ENCODE measurements at regions not wholly inside any gene's neighbourhood (a gene's known extent, or its start where the extent isn't known, plus 50 kb on each side); places are given as distances from the start of the nearest gene placed in this dataset.

DNA sequence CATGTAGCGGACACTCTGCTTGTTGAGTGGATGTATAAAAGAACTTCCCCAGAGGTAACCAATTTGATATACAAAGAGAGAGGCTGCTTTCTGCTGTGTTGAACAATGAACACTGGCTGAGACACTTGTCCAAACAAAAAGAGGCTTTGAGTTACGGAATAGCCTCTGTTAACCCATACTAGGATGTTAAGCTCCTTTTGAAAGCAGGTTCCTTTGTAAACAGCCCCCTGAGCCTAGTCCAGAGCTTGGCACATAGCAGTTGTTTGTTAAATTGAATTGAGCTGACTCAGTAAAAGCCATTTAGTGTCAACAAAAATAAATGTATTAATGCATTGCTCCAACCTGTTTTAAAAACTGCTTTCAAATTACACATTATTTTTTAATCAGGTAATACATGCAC lies 200.1 kb downstream of the MZT1 start:
- no peak for DNase-seq

GRCh38 chr13:72523593-72523992 lies 203.8 kb downstream of the MZT1 start:
- no peak for DNase-seq

DNA sequence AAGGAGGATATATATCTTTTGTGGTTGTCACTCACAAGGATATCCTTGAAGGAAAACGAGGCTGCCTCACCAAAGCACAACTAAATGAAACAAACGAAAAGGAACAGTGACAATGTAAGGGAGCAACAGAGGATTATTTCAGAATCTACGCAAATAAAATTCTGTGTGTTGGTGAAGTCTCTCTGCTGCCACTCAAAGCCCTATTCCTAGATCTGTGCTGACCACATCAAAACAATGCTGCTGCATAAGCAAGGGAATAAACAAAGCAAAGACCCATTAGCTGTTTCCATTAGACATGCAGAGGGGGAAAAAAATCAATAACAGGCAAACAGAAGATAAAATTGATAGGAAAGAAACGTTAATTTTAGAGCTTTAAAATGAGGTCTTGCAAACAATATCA lies 204.4 kb downstream of the MZT1 start:
- no peak for DNase-seq

GRCh38 chr13:72521940-72522661 lies 205.3 kb downstream of the MZT1 start:
- no peak for DNase-seq

GRCh38 chr13:72514146-72514545 lies 213.3 kb downstream of the MZT1 start:
- no peak for DNase-seq

- DNase-seq: no peak
Observed at GRCh38 chr13:72508392-72508791, 219.0 kb downstream of the MZT1 start.

- no peak for DNase-seq
Observed at GRCh38 chr13:72507416-72508199, 219.8 kb downstream of the MZT1 start.

DNA sequence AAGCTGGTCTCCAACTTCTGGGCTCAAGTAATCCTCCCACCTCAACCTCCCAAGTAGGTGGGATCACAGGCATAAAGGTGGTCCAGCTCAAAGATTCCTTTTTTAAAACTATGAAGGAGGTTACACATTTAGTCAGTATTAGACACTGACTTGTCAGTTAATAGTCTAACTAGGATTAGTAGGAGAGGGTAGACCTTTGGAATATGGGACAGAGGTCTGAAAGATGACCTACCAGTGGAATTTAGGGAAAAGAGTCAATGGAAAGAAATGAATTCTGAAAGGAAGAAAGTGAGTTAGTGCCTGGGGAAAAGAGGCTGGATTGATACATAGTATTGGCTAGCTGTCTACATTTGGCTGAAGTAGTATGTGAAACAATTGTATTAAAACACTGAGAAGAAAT lies 220.7 kb downstream of the MZT1 start:
- no peak for DNase-seq

- no peak for DNase-seq
Observed at GRCh38 chr13:72505376-72505775, 222.1 kb downstream of the MZT1 start.

DNA sequence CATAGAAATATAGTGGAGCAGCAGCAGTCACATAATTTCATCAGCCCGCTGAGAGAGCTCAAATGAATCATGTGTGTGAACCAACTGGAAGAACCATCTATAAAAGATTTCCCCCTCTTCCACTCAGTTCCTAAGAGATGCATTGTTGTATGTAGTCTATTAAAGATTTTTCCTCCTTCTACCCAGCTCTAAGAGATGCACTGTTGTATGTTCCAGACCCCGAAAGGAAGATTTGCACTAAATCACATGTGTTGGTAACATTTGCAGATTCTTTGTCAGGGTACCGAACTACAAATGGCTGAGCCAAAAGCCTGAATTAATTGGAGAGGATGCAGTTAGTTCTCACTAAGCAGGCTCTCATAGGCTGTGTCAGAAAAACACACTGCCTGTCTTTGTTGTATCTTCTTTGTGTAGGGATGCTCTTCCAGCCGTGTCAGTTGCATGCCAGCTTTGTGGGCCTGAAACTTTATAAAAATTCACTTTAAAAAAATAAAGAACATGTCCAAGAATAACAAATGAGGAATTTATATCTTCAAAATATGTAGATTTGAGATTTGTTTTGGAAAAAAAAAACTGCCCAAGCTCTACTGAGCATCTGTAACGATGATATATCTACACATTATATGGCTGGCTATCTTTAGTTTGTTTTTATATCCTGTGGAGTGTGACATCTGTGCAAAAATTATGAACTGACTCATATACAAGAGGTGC lies 223.1 kb downstream of the MZT1 start:
- no peak for DNase-seq

GRCh38 chr13:72500851-72501250 lies 226.6 kb downstream of the MZT1 start:
- DNase-seq: no peak

DNA sequence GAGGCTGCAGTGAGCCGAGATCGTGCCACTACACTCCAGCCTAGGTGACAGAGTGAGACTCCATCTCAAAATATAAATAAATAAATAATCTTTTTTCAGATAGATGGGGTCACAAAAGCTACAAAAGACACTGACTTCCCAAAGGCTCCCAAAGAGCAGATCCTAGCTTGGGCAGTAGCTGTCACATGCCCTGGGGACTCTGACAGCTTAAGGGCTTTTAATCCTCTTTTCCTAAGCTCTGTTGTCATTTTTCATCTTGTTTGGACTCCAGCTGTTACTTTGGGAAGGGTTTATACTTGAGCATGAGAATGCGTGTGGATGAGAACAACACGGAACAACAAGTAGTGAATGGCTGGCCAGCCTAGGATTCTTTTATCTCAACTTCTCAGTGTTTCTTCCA lies 231.7 kb downstream of the MZT1 start:
- DNase-seq: no peak

DNA sequence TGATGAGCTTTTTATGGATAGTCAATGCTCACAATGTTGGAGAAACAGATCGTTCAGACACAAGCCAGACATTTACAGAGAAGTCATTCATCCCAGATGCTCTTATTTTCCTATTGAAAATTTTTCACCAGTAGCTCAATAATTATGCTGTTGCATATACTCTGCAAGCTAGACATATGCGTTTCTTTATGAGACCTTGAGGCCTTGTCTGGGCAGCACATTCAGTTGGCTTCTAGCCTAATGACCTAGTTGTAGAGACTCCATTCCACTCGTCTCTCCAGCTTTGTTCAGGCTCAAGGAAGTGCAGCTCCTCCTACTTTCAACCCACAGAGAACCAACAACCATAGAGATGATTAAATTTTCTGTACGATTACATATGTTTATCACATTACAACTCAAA lies 237.7 kb downstream of the MZT1 start:
- DNase-seq: no peak

- DNase-seq: no peak
Observed at GRCh38 chr13:72473321-72473720, 254.1 kb downstream of the MZT1 start.

- no peak for DNase-seq
Observed at GRCh38 chr13:72469906-72470305, 257.5 kb downstream of the MZT1 start.

GRCh38 chr13:72463561-72463960 lies 263.9 kb downstream of the MZT1 start:
- no peak for DNase-seq

DNA sequence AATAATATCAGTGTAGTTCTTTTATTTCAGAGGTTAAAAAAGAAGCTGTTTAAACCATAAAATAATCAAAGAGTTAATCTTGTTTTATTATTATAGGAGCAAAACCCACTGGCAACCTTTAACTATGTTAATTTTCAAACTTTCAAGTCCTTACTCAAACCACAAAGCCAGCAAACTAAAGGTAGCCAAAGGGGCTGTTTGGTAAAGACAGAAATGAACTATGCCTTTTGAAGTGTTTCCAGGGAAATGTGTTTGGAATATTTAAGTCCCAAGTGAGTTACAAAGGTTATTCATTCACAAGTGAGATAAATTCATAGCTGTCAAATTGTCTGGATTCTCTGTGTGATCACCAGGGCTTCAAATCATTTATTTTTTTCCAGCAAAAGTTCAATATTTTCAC lies 264.7 kb downstream of the MZT1 start:
- no peak for DNase-seq

- DNase-seq: no peak
Observed at GRCh38 chr13:72462166-72462565, 265.3 kb downstream of the MZT1 start.

- no peak for DNase-seq
Observed at GRCh38 chr13:72458701-72459100, 268.7 kb downstream of the MZT1 start.

DNA sequence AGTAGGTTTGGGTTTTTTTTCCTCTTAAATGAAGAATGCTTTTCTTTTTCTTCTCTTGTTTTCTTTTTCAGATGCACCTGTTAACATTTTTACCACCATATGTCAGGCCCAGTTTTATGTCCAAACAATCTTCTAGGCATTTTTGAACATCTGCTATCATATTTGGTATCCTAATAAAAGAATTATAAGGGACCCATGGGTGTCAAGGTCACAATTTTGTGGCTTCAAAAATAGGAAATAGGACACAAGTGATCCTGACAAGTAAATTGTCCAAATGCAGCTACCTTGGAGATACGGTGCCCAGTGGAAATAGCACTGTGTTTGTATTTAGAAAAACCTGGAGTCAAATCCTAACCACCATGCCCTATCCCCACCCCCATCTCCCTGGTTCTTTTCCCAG lies 270.3 kb downstream of the MZT1 start:
- DNase-seq: no peak

DNA sequence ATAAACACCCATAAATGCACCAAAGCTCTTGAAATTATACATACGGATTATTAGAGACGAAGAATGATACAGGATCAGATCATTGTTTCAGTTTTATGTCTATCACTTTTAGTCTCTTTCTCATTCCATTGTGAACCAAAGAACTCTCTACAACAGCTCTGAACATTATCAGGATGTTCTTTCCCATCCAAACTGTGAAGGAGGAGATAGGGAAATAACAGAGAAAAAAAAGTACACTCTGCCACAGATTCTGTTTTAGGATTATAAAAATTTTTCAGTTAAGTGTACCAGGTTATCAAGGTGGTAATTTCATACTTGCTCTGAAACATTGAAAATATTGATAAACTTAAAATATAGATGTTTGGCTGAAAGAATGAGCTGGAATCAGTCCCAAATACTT lies 270.9 kb downstream of the MZT1 start:
- DNase-seq: no peak

DNA sequence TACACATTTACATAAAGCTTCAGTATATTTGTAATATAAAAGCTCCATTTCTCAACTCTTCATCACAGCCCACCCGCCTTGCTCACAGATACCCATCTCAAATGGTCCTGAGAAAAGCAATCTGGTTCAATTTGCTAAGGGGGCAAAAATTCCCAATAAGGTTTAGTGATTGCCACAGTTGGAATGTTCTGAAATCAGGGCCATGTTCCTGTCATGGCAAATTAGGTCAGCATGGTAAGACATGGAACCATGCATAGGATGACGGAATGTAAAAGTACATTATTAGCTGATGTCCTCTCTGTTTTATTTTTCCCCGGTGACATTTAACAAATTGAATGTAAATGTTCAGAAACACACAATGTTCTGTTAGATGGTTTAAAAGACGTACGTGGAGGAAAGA lies 274.3 kb downstream of the MZT1 start:
- no peak for DNase-seq

GRCh38 chr13:72448082-72448481 lies 279.3 kb downstream of the MZT1 start:
- no peak for DNase-seq

DNA sequence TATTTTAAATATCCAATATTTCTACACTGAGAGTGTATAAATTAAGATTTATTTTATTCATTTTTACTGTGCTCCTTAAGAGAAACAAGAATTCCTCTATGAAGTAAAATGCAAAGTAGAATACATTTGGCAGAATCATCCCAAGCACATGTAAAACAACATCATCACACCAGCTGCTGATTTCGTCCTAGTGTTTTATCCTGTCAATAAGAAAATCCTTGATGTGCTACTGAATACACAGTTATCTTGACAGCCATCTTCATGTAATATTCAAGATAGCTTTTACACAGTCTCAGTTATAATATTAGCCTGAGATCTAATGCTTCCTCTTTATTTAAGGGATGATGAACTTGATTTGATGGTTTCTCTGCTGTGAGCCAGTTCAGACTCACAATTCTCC lies 282.4 kb downstream of the MZT1 start:
- no peak for DNase-seq

Data from activated naive CD4-positive, alpha-beta T cell treated with Interleukin-2 at 50 U/mL for 16 hours (primary cell).